Neural progenitor cell (in vitro differentiated cells): ENCODE measurements at regions not wholly inside any gene's neighbourhood (a gene's known extent, or its start where the extent isn't known, plus 50 kb on each side); places are given as distances from the start of the nearest gene placed in this dataset.

Experiments used
- DNase-seq: peaks from one replicate; pipeline ENCODE4 v3.0.0-alpha.2; 2016; ENCODE audit warnings: low spot score
- H2AFZ ChIP-seq: fragments of 200-600 bp; sonication (generic); replicated peaks from 2 replicates; pipeline ENCODE4 v1.6.1; 2016; ENCODE audit warnings: antibody characterized with exemption
- H3F3A ChIP-seq: fragments of 200-600 bp; sonication (generic); 2 replicates; pipeline ENCODE4 v1.6.1; 2016; ENCODE audit warnings: antibody characterized with exemption, low read depth
- H3K27ac ChIP-seq: fragments of 200-600 bp; sonication (generic); 2 replicates; pipeline ENCODE4 v1.5.1; 2016; ENCODE audit warnings: mild to moderate bottlenecking
- H3K27me3 ChIP-seq: fragments of 200-600 bp; sonication (generic); 2 replicates; pipeline ENCODE4 v1.6.1; 2016; ENCODE audit warnings: mild to moderate bottlenecking, moderate library complexity
- H3K36me3 ChIP-seq: fragments of 200-600 bp; sonication (generic); 2 replicates; pipeline ENCODE4 v1.5.1; 2016
- H3K4me1 ChIP-seq: fragments of 200-600 bp; sonication (generic); 2 replicates; pipeline ENCODE4 v1.6.1; 2016; ENCODE audit warnings: mixed run types
- H3K4me2 ChIP-seq: fragments of 200-600 bp; sonication (generic); 2 replicates; pipeline ENCODE4 v1.6.1; 2016
- H3K4me3 ChIP-seq: fragments of 200-600 bp; sonication (generic); 2 replicates; pipeline ENCODE4 v1.5.1; 2016
- H3K79me2 ChIP-seq: fragments of 200-600 bp; sonication (generic); 2 replicates; pipeline ENCODE4 v1.6.1; 2016; ENCODE audit warnings: low read depth
- H3K9ac ChIP-seq: fragments of 200-600 bp; sonication (generic); 2 replicates; pipeline ENCODE4 v1.6.1; 2016
- H3K9me3 ChIP-seq: fragments of 200-600 bp; sonication (generic); 2 replicates; pipeline ENCODE4 v1.5.1; 2016; ENCODE audit warnings: low read depth
- H4K20me1 ChIP-seq: fragments of 200-600 bp; sonication (generic); 2 replicates; pipeline ENCODE4 v1.6.1; 2016; ENCODE audit warnings: low read depth
- H3K27ac Mint-ChIP-seq: 3 replicates; pipeline ENCODE4 v1.8.0; 2021; ENCODE audit warnings: mixed read lengths
- H3K27me3 Mint-ChIP-seq: 2 replicates; pipeline ENCODE4 v1.8.0; 2022; ENCODE audit warnings: low read depth, mild to moderate bottlenecking, inconsistent platforms, moderate library complexity, mixed read lengths; ENCODE audit not compliant: insufficient read depth
- H3K36me3 Mint-ChIP-seq: 3 replicates; pipeline ENCODE4 v1.8.0; 2021; ENCODE audit warnings: mixed read lengths
- H3K4me1 Mint-ChIP-seq: 3 replicates; pipeline ENCODE4 v1.8.0; 2021; ENCODE audit warnings: mixed read lengths
- H3K4me3 Mint-ChIP-seq: 3 replicates; pipeline ENCODE4 v1.8.0; 2021; ENCODE audit warnings: mild to moderate bottlenecking, moderate library complexity, mixed read lengths
- H3K9me3 Mint-ChIP-seq: 3 replicates; pipeline ENCODE4 v1.8.0; 2020; ENCODE audit warnings: mixed read lengths
- CTCF ChIP-seq: fragments of 200-600 bp; sonication (generic); IDR thresholded peaks from 2 replicates; pipeline ENCODE4 v1.5.1; 2017; ENCODE audit warnings: antibody characterized with exemption, mild to moderate bottlenecking
- EZH2 ChIP-seq: fragments of 200-600 bp; sonication (generic); IDR thresholded peaks from 2 replicates; pipeline ENCODE4 v1.6.1; 2017; ENCODE audit warnings: antibody characterized with exemption, mild to moderate bottlenecking, moderate library complexity
- EZH2phosphoT487 ChIP-seq: fragments of 200-600 bp; sonication (generic); IDR thresholded peaks from 2 replicates; pipeline ENCODE4 v1.6.1; 2017; ENCODE audit warnings: antibody characterized with exemption

- TF ChIP-seq EZH2 = no peak
- no peak for TF ChIP-seq CTCF
- no peak for TF ChIP-seq EZH2phosphoT487
- Histone ChIP-seq H3K9me3 (no peaks in the 10 kb centered on the region), H3K27me3 (no peaks in the 10 kb centered on the region), H4K20me1 (no peaks in the 10 kb centered on the region), H3K36me3 (no peaks in the 10 kb centered on the region), H3F3A (no peaks in the 10 kb centered on the region), H3K9ac (no peak overlapping the region), H3K27ac (no peak overlapping the region), H3K4me3 (no peak overlapping the region), H2AFZ (no peak overlapping the region), H3K4me2 (no peak overlapping the region), H3K79me2 (no peaks in the 10 kb centered on the region), H3K4me1 (peaks cover 11% of the 10 kb centered on the region)
- no peaks in the 10 kb centered on the region for H3K4me1 Mint-ChIP-seq
- H3K27ac Mint-ChIP-seq = no peak overlapping the region
- H3K36me3 Mint-ChIP-seq = no peaks in the 10 kb centered on the region
- H3K9me3 Mint-ChIP-seq = no peaks in the 10 kb centered on the region
- DNase-seq = no peak
- H3K4me3 Mint-ChIP-seq = no peak overlapping the region
- no peaks in the 10 kb centered on the region for H3K27me3 Mint-ChIP-seq
Measured at GRCh38 chr6:14361297-14361696, 243.7 kb downstream of the CD83 start.

GRCh38 chr6:14361956-14362587 is 244.5 kb downstream of the CD83 start:
- TF ChIP-seq EZH2 = no peak
- no peak for TF ChIP-seq EZH2phosphoT487
- TF ChIP-seq CTCF = no peak
- H3K9me3 Mint-ChIP-seq = no peaks in the 10 kb centered on the region
- no peak overlapping the region for H3K27ac Mint-ChIP-seq
- H3K4me3 Mint-ChIP-seq = no peak overlapping the region
- H3K9me3 ChIP-seq = no peaks in the 10 kb centered on the region
- no peak overlapping the region for H3K27ac ChIP-seq
- no peaks in the 10 kb centered on the region for H3F3A ChIP-seq
- H3K36me3 Mint-ChIP-seq = no peaks in the 10 kb centered on the region
- no peak overlapping the region for H3K4me2 ChIP-seq
- no peak overlapping the region for H3K4me3 ChIP-seq
- no peaks in the 10 kb centered on the region for H4K20me1 ChIP-seq
- H3K36me3 ChIP-seq = no peaks in the 10 kb centered on the region
- DNase-seq = no peak
- H3K4me1 Mint-ChIP-seq = no peaks in the 10 kb centered on the region
- no peaks in the 10 kb centered on the region for H3K27me3 ChIP-seq
- H3K9ac ChIP-seq = no peak overlapping the region
- no peaks in the 10 kb centered on the region for H3K27me3 Mint-ChIP-seq
- H3K4me1 ChIP-seq = peaks cover 11% of the 10 kb centered on the region
- no peak overlapping the region for H2AFZ ChIP-seq
- H3K79me2 ChIP-seq = no peaks in the 10 kb centered on the region

- Histone ChIP-seq H3K4me3 (no peak overlapping the region), H4K20me1 (no peaks in the 10 kb centered on the region), H3K79me2 (no peaks in the 10 kb centered on the region), H3K9ac (no peak overlapping the region), H2AFZ (no peak overlapping the region), H3K4me2 (no peak overlapping the region), H3F3A (no peaks in the 10 kb centered on the region), H3K27ac (no peak overlapping the region), H3K36me3 (no peaks in the 10 kb centered on the region), H3K9me3 (no peaks in the 10 kb centered on the region), H3K4me1 (peaks cover 10% of the 10 kb centered on the region), H3K27me3 (no peaks in the 10 kb centered on the region)
- no peaks in the 10 kb centered on the region for H3K27me3 Mint-ChIP-seq
- no peak overlapping the region for H3K4me3 Mint-ChIP-seq
- peaks cover 4% of the 10 kb centered on the region for H3K9me3 Mint-ChIP-seq
- H3K4me1 Mint-ChIP-seq = no peaks in the 10 kb centered on the region
- H3K36me3 Mint-ChIP-seq = no peaks in the 10 kb centered on the region
- DNase-seq = no peak
- no peak overlapping the region for H3K27ac Mint-ChIP-seq
- TF ChIP-seq EZH2phosphoT487 (no peak), CTCF (no peak), EZH2 (no peak)
Measured at GRCh38 chr6:14364370-14364769, 246.8 kb downstream of the CD83 start.
